PC-9 (cell line): ENCODE measurements at regions not wholly inside any gene's neighbourhood (a gene's known extent, or its start where the extent isn't known, plus 50 kb on each side); places are given as distances from the start of the nearest gene placed in this dataset.
"Not testable (repeated sequence)": the region's sequence is repeated elsewhere in the genome, so short reads cannot be mapped to it uniquely, and the experiment has no call there.

Experiments
- BruUV-seq: library from RNA; stranded (reverse); fragments of 400-500 nt; replicated peaks from 2 replicates; lab custom pipeline; 2021; lab: Mats Ljungman, UMichigan
- CTCF ChIA-PET: fragments of 300-600 bp; sonication (Branson Sonifier 250); formaldehyde crosslinking; loops from one replicate; lab custom pipeline; 2022; ENCODE audit warnings: antibody characterized with exemption; lab: Charles Lee
- POLR2A ChIA-PET: fragments of 300-600 bp; sonication (Branson Sonifier 250); formaldehyde crosslinking; loops from one replicate; lab custom pipeline; 2022; ENCODE audit warnings: antibody characterized with exemption; ENCODE audit not compliant: unreplicated experiment; lab: Charles Lee
- DNase-seq, 2 experiments: peaks; one replicate each; pipeline versions ENCODE4 v3.0.0 to v3.0.0-alpha.2; 2015 to 2022; ENCODE audit warnings: mixed read lengths in 1 of 2
- H2AFZ ChIP-seq: fragments of 200-600 bp; sonication (generic); 2 replicates; pipeline ENCODE4 v1.8.1; 2017; ENCODE audit warnings: antibody characterized with exemption
- H3F3A ChIP-seq: fragments of 200-600 bp; sonication (generic); 2 replicates; pipeline ENCODE4 v1.8.1; 2017; ENCODE audit warnings: antibody characterized with exemption, mild to moderate bottlenecking, low read depth; ENCODE audit not compliant: insufficient read depth
- H3K27ac ChIP-seq: fragments of 200-600 bp; sonication (generic); 2 replicates; pipeline ENCODE4 v1.6.1; 2016; ENCODE audit warnings: mixed run types
- H3K27me3 ChIP-seq: fragments of 200-600 bp; sonication (generic); 2 replicates; pipeline ENCODE4 v1.6.1; 2016; ENCODE audit warnings: low read depth, mixed run types; ENCODE audit not compliant: insufficient read depth
- H3K36me3 ChIP-seq: fragments of 200-600 bp; sonication (generic); 2 replicates; pipeline ENCODE4 v1.6.1; 2016; ENCODE audit warnings: low read depth, mixed run types
- H3K4me1 ChIP-seq: fragments of 200-600 bp; sonication (generic); replicated peaks from 2 replicates; pipeline ENCODE4 v1.6.1; 2016; ENCODE audit warnings: mixed run types; ENCODE audit not compliant: insufficient read depth
- H3K4me2 ChIP-seq: fragments of 200-600 bp; sonication (generic); 2 replicates; pipeline ENCODE4 v1.6.1; 2017; ENCODE audit warnings: mixed run types
- H3K4me3 ChIP-seq: fragments of 200-600 bp; sonication (generic); 2 replicates; pipeline ENCODE4 v1.6.1; 2016; ENCODE audit warnings: mixed run types
- H3K79me2 ChIP-seq: fragments of 200-600 bp; sonication (generic); 2 replicates; pipeline ENCODE4 v1.6.1; 2017; ENCODE audit warnings: low read depth, mixed run types
- H3K9me2 ChIP-seq: fragments of 200-600 bp; sonication (generic); 2 replicates; pipeline ENCODE4 v1.8.1; 2017; ENCODE audit warnings: mild to moderate bottlenecking; ENCODE audit not compliant: insufficient read depth
- H3K9me3 ChIP-seq: fragments of 200-600 bp; sonication (generic); 2 replicates; pipeline ENCODE4 v1.8.1; 2016; ENCODE audit warnings: low read depth; ENCODE audit not compliant: insufficient read depth
- H4K20me1 ChIP-seq: fragments of 200-600 bp; sonication (generic); 2 replicates; pipeline ENCODE4 v1.8.1; 2017; ENCODE audit not compliant: insufficient read depth
- EZH2 ChIP-seq: fragments of 200-600 bp; sonication (generic); IDR thresholded peaks from 2 replicates; pipeline ENCODE4 v1.8.0; 2017; ENCODE audit warnings: antibody characterized with exemption, low read depth
- intact Hi-C: fragments of 100-400 bp; cut with micrococcal nuclease; formaldehyde crosslinking; loops from one replicate; pipeline ENCODE4 v1.10.0; 2022; ENCODE audit not compliant: unreplicated experiment
- TF ChIP-seq, protein P1 (sequence below): fragments of 200-600 bp; sonication (generic); conservative IDR thresholded peaks from 2 replicates; pipeline ENCODE4 v1.6.1; 2017; ENCODE audit warnings: mixed run types, antibody characterized with exemption, mild to moderate bottlenecking, moderate library complexity

DNA sequence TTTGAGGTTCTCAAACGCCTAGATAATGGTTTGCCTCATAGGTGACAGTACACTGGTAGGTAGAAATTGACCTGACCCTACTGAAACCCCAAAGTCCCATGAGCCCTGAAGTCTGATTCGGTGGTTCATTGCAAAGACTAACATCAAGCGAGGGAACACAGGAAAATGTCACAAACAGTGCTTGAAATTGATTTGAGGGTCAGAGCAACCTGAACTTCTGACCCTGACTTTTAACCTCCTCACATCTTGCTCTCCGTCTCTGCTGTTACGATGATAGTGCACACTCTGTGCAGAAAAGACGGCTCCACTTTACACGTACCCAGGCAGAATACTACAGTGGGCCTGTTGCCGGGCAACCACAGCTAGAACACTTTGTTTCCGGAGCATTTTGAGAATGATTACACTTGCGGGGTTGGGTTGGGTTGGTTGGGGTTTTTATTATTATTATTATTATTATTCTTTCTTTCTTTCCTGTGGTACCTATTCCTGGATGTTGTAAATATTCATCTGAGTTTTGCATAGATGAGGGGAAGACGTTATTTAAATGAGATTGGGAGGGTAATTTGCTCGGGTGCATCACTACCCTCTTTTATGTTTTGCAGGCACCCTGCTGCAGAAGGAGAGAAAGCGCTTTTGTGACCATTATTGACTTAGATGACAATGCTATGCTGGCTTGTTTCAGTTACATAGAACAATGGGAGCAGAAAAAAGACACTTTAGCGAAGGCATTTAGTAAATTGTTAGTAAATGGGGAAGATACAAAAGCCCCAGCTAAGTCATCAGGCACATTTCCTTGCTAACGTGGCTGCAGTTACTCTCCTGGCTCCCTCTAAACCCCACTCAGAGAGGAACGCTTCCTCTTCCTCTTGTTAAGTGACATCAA lies 438.1 kb upstream of the NRP1 start:
- no peak overlapping the region for H3K27ac ChIP-seq
- H3K27me3 ChIP-seq = no peaks in the 10 kb centered on the region
- intact Hi-C loops = no loop called here
- POLR2A ChIA-PET = no interaction called here
- H3F3A ChIP-seq = no peaks in the 10 kb centered on the region
- H2AFZ ChIP-seq = no peak overlapping the region
- no TSS peak for BruUV-seq
- TF ChIP-seq EZH2 = no peak
- TF ChIP-seq, protein P1, sequence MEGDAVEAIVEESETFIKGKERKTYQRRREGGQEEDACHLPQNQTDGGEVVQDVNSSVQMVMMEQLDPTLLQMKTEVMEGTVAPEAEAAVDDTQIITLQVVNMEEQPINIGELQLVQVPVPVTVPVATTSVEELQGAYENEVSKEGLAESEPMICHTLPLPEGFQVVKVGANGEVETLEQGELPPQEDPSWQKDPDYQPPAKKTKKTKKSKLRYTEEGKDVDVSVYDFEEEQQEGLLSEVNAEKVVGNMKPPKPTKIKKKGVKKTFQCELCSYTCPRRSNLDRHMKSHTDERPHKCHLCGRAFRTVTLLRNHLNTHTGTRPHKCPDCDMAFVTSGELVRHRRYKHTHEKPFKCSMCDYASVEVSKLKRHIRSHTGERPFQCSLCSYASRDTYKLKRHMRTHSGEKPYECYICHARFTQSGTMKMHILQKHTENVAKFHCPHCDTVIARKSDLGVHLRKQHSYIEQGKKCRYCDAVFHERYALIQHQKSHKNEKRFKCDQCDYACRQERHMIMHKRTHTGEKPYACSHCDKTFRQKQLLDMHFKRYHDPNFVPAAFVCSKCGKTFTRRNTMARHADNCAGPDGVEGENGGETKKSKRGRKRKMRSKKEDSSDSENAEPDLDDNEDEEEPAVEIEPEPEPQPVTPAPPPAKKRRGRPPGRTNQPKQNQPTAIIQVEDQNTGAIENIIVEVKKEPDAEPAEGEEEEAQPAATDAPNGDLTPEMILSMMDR = no peak
- CTCF ChIA-PET = no interaction called here
- H3K36me3 ChIP-seq = no peaks in the 10 kb centered on the region
- no peaks in the 10 kb centered on the region for H3K9me2 ChIP-seq
- no peaks in the 10 kb centered on the region for H3K4me1 ChIP-seq
- DNase-seq = no peak
- H3K4me3 ChIP-seq = no peak overlapping the region
- no peaks in the 10 kb centered on the region for H3K9me3 ChIP-seq
- no peaks in the 10 kb centered on the region for H3K79me2 ChIP-seq
- no peaks in the 10 kb centered on the region for H4K20me1 ChIP-seq
- H3K4me2 ChIP-seq = no peak overlapping the region

DNA sequence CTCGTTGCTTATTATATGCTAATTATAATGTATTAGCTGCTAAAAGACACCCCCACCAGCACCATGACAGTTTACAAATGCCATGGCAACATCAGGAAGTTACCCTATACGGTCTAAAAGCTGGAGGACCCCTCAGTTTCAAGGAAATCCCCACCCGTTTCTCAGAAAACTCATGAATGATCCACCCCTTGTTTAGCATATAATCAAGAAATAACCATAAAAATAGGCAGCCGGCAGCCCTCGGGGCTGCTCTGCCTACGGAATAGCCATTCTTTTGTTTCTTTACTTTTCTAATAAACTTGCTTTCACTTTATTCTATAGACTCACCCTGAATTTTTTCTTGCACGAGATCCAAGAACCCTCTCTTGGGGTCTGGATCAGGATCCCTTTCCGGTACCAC lies 437.4 kb upstream of the NRP1 start:
- H3F3A ChIP-seq, POLR2A ChIA-PET, H3K4me2 ChIP-seq, H3K27ac ChIP-seq, H3K4me3 ChIP-seq, H3K79me2 ChIP-seq, H3K27me3 ChIP-seq, H2AFZ ChIP-seq, H3K9me3 ChIP-seq, BruUV-seq, H3K36me3 ChIP-seq, H4K20me1 ChIP-seq, H3K9me2 ChIP-seq, intact Hi-C loops, DNase-seq, H3K4me1 ChIP-seq, CTCF ChIA-PET: not testable (repeated sequence)

DNA sequence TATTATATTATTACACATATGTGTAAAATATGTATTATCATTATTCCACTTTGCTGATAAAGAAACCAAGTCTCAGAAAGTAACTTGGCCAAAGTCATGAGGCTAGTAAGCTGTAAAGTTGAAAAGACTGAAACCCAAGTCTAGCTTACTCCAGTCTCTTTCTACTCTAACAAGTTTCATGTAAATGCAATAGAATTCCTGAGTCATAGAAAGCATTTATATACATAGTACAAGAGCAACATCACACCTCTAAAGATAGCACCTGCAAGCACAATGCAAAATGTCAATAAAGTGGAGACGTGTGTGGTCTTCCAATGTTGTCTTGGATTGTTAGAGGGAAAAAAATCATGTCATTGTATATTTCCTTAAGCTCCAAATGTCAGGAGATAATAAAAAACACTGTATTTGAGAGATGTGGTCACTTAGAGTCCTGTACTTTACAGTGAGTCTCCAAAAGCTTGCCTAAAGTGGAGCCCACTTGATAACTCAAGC lies 430.3 kb upstream of the NRP1 start:
- H3K4me3 ChIP-seq = no peak overlapping the region
- no TSS peak for BruUV-seq
- no peaks in the 10 kb centered on the region for H3F3A ChIP-seq
- no peaks in the 10 kb centered on the region for H3K9me3 ChIP-seq
- H3K4me1 ChIP-seq = no peaks in the 10 kb centered on the region
- no peak overlapping the region for H2AFZ ChIP-seq
- no peak for TF ChIP-seq EZH2
- TF ChIP-seq, protein P1 = no peak
- H3K27ac ChIP-seq = no peak overlapping the region
- H4K20me1 ChIP-seq = no peaks in the 10 kb centered on the region
- POLR2A ChIA-PET = no interaction called here
- H3K79me2 ChIP-seq = no peaks in the 10 kb centered on the region
- no peak for DNase-seq
- H3K36me3 ChIP-seq = no peaks in the 10 kb centered on the region
- CTCF ChIA-PET = no interaction called here
- H3K27me3 ChIP-seq = no peaks in the 10 kb centered on the region
- no peaks in the 10 kb centered on the region for H3K9me2 ChIP-seq
- intact Hi-C loops = no loop called here
- H3K4me2 ChIP-seq = no peak overlapping the region
